Uterus (tissue), 3 donors: ENCODE measurements at regions not wholly inside any gene's neighbourhood (a gene's known extent, or its start where the extent isn't known, plus 50 kb on each side); places are given as distances from the start of the nearest gene placed in this dataset.

Experiments used
- DNase-seq, 2 donors: peaks; one replicate each; pipeline ENCODE4 v3.0.0-alpha.2; 2019 to 2020
- H3K27ac ChIP-seq, 2 donors: fragments of 200-600 bp; sonication (generic); 1 replicate in 1 of 2; 2 replicates in 1 of 2; pipeline ENCODE4 v1.5.1; 2016 to 2018
- H3K27me3 ChIP-seq, 2 donors: fragments of 200-600 bp; sonication (generic); one replicate each; pipeline ENCODE4 v1.5.1; 2018 to 2019; ENCODE audit warnings: control low read depth in 1 of 2
- H3K36me3 ChIP-seq, 2 donors: fragments of 200-600 bp; sonication (generic); one replicate each; pipeline ENCODE4 v1.5.1; 2019; ENCODE audit warnings: control low read depth in 1 of 2
- H3K4me1 ChIP-seq, 2 donors: fragments of 200-600 bp; sonication (generic); one replicate each; pipeline ENCODE4 v1.5.1; 2018 to 2019; ENCODE audit warnings: control low read depth in 1 of 2
- H3K4me3 ChIP-seq, 2 donors: fragments of 200-600 bp; sonication (generic); 1 replicate in 1 of 2; 2 replicates in 1 of 2; pipeline ENCODE4 v1.5.1; 2018 to 2019; ENCODE audit warnings: mild to moderate bottlenecking in 1 of 2
- H3K9me3 ChIP-seq, 2 donors: fragments of 200-600 bp; sonication (generic); one replicate each; pipeline ENCODE4 v1.5.1; 2019; ENCODE audit warnings: control low read depth in 1 of 2
- POLR2A ChIP-seq, 2 donors: fragments of 450-650 bp; IDR thresholded peaks; one replicate each; pipeline ENCODE4 v1.6.1; 2016; ENCODE audit warnings: antibody characterized with exemption in 2 of 2, mild to moderate bottlenecking in 1 of 2, moderate library complexity in 1 of 2
- intact Hi-C: fragments of 100-400 bp; cut with DNase I; formaldehyde crosslinking; loops from one replicate; pipeline ENCODE4 v1.15.1; 2023; ENCODE audit warnings: low total_unique reads
- TF ChIP-seq, protein P1 (sequence below), 4 experiments: fragments of 200-600 bp in 2 of 4; fragments of 450-650 bp in 2 of 4; sonication (generic) in 2 of 4; IDR thresholded peaks; one replicate each; pipeline ENCODE4 v1.5.1; 2016 to 2019; ENCODE audit warnings: antibody characterized with exemption in 4 of 4, mild to moderate bottlenecking in 2 of 4, moderate library complexity in 1 of 4
- donor health status: DM: yes; HTN: yes; CAD: no.

DNA sequence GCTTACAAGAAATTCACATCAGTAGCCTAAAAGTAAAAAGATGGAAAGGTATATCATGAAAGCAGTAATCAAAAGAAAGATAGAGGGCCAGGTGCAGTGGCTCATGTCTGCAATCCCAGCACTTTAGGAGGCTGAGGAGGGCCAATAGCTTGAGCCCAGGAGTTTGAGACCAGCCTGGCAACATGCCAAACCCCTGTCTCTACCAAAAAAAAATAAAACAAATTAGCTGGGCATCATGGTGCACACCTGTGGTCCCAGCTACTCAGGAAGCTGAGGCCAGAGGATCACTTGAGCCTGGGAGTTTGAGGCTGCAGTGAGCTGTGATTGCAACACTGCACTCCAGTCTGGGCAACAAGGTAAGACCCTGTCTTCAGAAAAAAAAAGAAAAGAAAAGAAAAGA, 55.5 kb downstream of the GSPT2 start:
- peaks cover 0 to 4% of the 10 kb centered on the region in 2 donors for H3K27me3 ChIP-seq
- no peak for TF ChIP-seq POLR2A (IDR thresholded peaks at IDR 0.05)
- TF ChIP-seq, protein P1, sequence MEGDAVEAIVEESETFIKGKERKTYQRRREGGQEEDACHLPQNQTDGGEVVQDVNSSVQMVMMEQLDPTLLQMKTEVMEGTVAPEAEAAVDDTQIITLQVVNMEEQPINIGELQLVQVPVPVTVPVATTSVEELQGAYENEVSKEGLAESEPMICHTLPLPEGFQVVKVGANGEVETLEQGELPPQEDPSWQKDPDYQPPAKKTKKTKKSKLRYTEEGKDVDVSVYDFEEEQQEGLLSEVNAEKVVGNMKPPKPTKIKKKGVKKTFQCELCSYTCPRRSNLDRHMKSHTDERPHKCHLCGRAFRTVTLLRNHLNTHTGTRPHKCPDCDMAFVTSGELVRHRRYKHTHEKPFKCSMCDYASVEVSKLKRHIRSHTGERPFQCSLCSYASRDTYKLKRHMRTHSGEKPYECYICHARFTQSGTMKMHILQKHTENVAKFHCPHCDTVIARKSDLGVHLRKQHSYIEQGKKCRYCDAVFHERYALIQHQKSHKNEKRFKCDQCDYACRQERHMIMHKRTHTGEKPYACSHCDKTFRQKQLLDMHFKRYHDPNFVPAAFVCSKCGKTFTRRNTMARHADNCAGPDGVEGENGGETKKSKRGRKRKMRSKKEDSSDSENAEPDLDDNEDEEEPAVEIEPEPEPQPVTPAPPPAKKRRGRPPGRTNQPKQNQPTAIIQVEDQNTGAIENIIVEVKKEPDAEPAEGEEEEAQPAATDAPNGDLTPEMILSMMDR (IDR thresholded peaks at IDR 0.05) = no peak
- H3K4me1 ChIP-seq = no peaks in the 10 kb centered on the region
- intact Hi-C loops = no loop called here
- no peak overlapping the region for H3K4me3 ChIP-seq
- no peaks in the 10 kb centered on the region for H3K36me3 ChIP-seq
- DNase-seq = no peak
- no peak overlapping the region for H3K27ac ChIP-seq
- H3K9me3 ChIP-seq = no peaks in the 10 kb centered on the region

DNA sequence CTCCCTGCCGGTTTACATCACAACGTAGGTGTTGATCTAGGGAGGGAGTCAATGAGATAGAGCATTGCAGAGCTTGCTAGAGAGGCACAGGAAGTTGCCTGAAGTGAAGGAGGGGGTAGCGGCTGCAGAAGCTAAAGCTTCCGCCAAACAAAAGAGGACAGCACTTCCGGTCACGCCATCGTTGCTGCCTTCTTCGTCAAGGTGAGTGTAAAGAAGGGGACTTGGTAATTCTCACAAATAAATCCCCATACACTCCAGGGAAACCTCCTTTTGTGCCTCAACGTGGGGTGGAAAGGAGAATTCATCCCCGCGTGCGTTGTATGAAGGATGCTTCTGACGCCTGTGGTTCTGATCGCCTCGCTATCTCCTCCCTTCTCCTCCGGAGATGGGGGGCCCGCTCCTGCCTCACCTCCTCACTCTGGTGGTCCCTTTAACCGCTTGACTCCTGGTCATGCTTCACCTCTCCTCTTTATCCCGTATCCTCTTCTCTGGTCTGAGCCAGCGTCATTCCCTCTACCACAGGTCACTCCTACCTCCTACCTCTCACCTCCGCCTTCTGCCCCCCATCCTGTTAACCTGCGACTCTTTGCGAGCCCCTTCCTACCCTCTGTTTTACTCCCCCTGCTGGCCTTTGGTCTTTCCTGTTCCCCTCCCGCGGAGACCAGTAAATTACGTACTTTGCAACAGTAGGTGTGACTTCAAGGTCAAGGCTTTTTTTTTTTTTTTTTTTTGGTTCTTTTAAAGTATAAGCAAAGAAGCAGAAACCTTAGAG, 59.9 kb downstream of the GSPT2 start:
- Histone ChIP-seq H3K27ac (peak overlapping the region; percentile 27 to 34), H3K4me1 (no peaks in the 10 kb centered on the region), H3K9me3 (no peaks in the 10 kb centered on the region), H3K36me3 (no peaks in the 10 kb centered on the region), H3K4me3 (peak overlapping the region; percentile 37 to 50), H3K27me3 (no peaks in the 10 kb centered on the region)
- peak; percentile 28 to 30 for DNase-seq
- intact Hi-C loops = no loop called here
- TF ChIP-seq POLR2A (IDR thresholded peaks at IDR 0.05) = no peak
- TF ChIP-seq, protein P1 (IDR thresholded peaks at IDR 0.05) = no peak

DNA sequence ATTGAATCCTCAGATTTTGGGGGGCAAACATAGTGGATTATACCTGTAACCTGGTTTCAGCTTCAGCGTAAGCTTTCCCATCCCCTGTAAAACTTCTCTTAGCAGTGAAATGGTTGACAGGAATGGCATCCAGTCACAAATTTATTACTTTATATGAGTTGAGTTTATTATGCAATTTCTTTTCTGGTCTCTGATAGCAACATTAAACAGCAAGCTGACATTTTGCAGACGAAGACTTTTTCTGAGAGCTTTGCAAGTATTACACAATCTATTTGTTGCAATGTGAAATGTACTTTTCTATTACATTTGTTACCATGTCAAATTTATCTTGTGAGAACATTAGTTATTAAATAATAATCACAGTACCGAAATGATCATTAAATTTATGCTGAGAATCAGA, 60.6 kb downstream of the GSPT2 start:
- Histone ChIP-seq H3K27ac (no peak overlapping the region), H3K36me3 (no peaks in the 10 kb centered on the region), H3K27me3 (no peaks in the 10 kb centered on the region), H3K4me1 (no peaks in the 10 kb centered on the region), H3K9me3 (no peaks in the 10 kb centered on the region), H3K4me3 (peak overlapping the region in 1 of 2 donors; percentile 50)
- TF ChIP-seq POLR2A (IDR thresholded peaks at IDR 0.05) = no peak
- TF ChIP-seq, protein P1 (IDR thresholded peaks at IDR 0.05) = no peak
- no peak for DNase-seq
- intact Hi-C loops = no loop called here

DNA sequence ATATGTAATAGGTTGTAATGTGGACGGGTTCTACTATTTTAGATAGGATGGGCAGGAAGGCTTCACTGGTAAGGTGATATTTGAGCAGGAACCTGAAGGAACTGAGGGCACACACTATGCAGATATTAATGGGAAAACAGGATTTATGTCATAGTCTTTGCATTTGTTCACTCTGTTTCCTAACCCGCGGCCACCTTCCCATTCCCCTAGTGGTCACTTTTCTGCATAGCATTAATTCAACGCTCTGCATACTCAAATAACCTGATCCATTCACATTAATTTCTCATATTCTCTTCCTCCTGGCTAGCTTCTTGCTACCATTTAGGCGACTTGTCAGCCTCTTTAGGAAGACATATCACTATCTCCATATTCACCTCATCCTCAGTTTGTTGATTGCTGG, 61.5 kb downstream of the GSPT2 start:
- Histone ChIP-seq H3K4me1 (no peaks in the 10 kb centered on the region), H3K36me3 (no peaks in the 10 kb centered on the region), H3K27ac (no peak overlapping the region), H3K4me3 (no peak overlapping the region), H3K9me3 (no peaks in the 10 kb centered on the region), H3K27me3 (peaks cover 0 to 4% of the 10 kb centered on the region in 2 donors)
- intact Hi-C loops = no loop called here
- no peak for DNase-seq
- no peak for TF ChIP-seq POLR2A (IDR thresholded peaks at IDR 0.05)
- TF ChIP-seq, protein P1 (IDR thresholded peaks at IDR 0.05) = no peak

DNA sequence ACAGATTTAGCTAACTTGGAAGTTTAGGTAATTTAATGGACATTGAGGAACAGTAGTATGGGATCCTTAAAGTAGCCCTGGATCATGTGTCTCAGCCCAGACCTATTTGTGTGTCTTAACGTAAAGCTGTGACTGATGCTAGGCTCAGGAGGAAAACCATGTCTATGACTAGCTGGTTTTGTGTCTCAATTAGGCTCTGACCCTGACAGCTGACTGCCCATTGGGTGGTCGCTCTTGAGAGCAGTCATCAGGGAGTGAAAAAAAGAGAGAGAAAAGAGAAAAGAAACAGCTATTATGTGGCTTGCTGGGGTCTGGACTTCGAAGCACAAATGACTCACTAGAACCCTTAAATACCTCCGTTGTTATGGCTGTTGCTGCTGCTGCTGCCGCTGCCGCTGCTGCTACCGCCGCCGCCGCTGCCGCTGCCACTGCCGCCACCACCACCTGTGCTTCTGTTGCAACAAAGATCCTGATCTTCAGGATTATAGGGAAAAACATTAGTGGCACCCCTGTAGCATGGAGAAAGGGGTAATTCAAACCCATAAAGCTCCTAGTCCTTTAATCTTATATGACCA, 70.7 kb downstream of the GSPT2 start:
- H3K4me1 ChIP-seq = no peaks in the 10 kb centered on the region
- TF ChIP-seq, protein P1 (IDR thresholded peaks at IDR 0.05) = no peak
- TF ChIP-seq POLR2A (IDR thresholded peaks at IDR 0.05) = no peak
- DNase-seq = no peak
- H3K4me3 ChIP-seq = no peak overlapping the region
- H3K27ac ChIP-seq = no peak overlapping the region
- H3K9me3 ChIP-seq = no peaks in the 10 kb centered on the region
- no peaks in the 10 kb centered on the region for H3K36me3 ChIP-seq
- peaks cover 0 to 7% of the 10 kb centered on the region in 2 donors for H3K27me3 ChIP-seq
- intact Hi-C loops = no loop called here
